HG03045 (cell line): ENCODE measurements at regions not wholly inside any gene's neighbourhood (a gene's known extent, or its start where the extent isn't known, plus 50 kb on each side); places are given as distances from the start of the nearest gene placed in this dataset.
"Not testable (repeated sequence)": the region's sequence is repeated elsewhere in the genome, so short reads cannot be mapped to it uniquely, and the experiment has no call there.

Experiments used
- ATAC-seq: cut with Tn5 transposase; IDR thresholded peaks from one replicate; pipeline ENCODE4 v1.9.1; 2021; ENCODE audit warnings: mild to moderate bottlenecking, moderate library complexity; ENCODE audit not compliant: unreplicated experiment

GRCh38 chr18:51323961-51324360 lies 126.5 kb upstream of the MEX3C start:
- no peak for ATAC-seq

DNA sequence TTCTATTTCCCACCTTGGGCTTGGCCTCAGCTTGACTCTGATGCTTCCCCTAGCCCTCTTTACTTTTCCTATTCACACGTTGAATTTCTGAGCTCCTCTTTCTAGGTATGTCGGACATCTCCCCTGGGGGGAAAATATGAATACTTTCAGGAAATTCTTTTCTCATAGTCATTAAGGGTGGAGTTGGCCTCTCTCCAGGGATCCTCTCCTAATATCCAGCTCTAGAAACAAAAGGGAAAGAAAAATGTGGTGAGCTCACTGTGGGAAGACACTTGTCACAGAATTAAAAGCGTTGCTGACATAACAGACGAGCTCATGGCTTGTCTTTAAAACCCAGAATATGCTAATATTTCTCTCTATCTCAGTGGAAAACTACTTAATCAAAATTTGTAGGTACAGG lies 132.7 kb upstream of the MEX3C start:
- no peak for ATAC-seq

GRCh38 chr18:51330739-51331138 lies 133.3 kb upstream of the MEX3C start:
- no peak for ATAC-seq

DNA sequence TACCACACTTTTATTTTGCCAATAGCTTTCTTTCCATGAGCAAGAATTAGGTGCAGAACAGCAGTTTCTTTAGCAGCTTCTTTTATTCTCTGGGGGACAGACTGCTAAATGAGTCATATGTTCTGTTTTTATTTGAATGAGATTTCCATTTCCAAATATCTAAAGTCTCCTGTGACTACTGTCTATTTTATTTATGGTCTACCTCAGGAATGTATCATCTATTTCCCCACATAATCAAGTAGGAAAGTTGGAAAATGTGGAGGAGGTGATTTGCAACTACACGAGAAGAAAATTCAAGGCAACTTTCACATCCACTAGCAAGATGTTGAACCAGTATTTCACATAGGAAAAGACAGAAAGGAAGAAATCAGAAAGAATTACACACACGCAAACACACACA lies 139.9 kb upstream of the MEX3C start:
- ATAC-seq: no peak

DNA sequence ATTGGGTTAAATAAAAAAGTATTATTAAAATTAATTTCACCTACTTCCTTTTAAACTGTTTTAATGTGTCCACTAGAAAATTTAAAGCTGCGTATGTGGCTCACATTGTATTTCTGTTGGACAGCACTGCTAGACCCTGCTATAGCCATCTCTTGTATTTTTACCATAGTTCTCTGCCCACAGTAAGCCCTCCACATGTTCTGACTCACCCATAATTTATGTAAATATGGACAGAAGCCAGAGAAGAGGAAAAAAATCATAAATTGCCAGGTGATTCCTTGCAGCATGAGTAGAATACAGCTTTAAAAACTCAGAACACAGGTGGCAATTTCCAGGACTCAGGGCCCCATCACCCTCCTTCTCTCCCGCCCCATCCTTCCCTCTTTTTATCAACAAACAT lies 142.4 kb upstream of the MEX3C start:
- no peak for ATAC-seq

DNA sequence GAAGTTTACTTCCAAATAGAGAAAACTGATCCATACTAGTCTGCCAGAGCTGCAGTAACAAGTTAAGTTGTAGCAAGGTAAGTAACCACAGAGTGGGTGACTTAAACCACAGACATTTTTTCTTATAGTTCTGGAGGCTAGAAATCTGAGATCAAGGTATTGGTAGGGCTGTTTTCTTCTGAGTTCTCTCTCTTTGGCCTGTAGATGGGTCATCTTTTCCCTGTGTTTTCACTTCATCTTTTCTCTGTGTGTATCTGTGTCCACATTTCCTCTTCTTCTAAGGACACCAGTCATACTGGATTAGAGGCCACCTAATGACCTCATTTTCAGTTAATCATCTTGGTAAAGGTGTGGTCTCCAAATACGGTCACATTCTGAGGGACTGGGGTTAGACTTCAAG lies 142.9 kb upstream of the MEX3C start:
- no peak for ATAC-seq

GRCh38 chr18:51342815-51343214 lies 145.3 kb upstream of the MEX3C start:
- ATAC-seq: no peak

DNA sequence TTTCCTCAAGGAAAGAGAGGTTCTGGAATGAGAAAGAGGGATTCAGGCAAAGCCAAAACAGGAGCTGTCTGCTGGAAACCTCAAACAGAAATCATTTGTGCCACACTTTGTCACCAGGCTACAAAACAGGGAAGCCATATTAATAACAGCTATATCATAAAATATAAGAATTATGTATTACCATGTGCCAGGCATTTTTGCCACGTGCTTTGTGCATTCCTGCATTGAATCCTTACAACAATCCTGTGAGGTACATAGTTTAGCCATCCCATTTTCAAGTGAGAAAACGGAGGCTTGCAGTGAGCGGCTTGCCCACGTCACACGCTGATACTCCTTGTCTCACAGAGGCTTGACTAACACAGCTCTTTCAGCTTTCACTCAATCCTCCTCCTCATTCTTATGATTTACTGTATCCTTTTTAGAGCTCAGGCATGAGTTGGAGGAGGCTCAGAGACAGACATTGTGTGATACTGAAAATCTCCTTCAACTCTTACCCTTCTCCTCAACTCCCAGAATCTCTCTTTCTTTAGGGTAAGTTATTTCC lies 148.4 kb upstream of the MEX3C start:
- no peak for ATAC-seq

- no peak for ATAC-seq
These were observed 148.9 kb upstream of the MEX3C start for GRCh38 chr18:51346404-51346803.

DNA sequence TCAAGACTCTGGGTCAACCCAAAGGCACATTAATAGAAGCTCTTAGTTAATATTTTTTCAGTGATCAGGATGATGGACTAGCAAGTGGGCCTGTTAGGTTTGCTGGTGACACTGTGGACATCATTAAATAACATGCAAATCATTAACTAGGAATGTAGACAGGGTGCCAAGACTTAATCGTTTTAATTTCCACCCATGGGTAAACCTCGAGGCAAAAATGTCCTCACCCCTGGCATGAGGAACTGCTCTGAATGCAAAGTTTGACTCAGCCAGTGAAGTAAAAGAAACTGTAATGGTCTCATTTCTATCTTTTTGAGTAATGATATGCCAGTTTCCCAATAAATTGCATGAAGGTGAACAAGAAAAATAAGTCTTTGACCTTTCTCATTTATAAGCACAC lies 152.6 kb upstream of the MEX3C start:
- no peak for ATAC-seq

GRCh38 chr18:51355841-51356240 lies 158.4 kb upstream of the MEX3C start:
- ATAC-seq: no peak

- not testable (repeated sequence) for ATAC-seq
These were observed 162.8 kb upstream of the MEX3C start for GRCh38 chr18:51360301-51360700.

- ATAC-seq: no peak
These were observed 163.8 kb upstream of the MEX3C start for GRCh38 chr18:51361130-51361860.

GRCh38 chr18:51363384-51363783 lies 165.9 kb upstream of the MEX3C start:
- ATAC-seq: no peak

DNA sequence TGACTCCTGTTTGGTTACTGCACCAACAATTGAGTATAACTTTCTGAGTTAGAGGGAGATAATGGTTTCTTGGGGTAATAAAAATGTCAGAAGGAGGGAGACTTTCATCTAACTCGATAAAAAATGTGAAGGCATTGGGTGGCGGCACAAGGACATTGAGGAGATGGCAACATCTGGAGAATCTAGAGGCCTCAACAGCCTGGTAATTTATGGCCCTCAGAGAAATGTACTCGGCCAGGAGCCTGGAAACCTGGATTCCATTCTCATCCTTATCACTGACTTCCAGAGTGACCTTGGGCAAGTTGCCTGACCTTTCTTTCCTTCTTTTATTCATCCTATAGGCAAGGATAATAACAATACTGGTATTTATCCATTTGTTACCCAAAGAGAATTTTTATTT lies 173.5 kb upstream of the MEX3C start:
- ATAC-seq: no peak

GRCh38 chr18:51371929-51372328 lies 174.4 kb upstream of the MEX3C start:
- ATAC-seq: no peak

- ATAC-seq: no peak
These were observed 184.6 kb upstream of the MEX3C start for GRCh38 chr18:51382081-51382480.

DNA sequence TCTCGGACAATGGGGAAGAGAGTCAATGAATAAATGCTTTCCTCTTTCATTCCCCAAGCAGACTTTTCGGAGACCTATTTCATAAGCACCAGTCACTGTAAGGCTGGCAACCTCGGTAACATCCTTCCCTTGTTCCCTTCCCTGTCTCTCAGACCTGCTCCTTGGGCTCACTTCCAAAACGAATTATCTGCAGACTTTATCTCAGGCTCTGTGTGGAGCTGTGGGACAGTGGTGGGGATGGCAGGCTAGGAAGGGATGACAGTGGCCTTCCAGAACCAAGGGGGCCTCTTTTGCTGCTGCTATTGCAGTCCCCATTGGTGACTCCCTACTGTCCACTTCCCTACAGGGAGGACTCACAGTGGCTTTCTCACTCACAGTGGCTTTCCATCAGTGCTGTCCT lies 185.6 kb upstream of the MEX3C start:
- ATAC-seq: no peak

- ATAC-seq: no peak
These were observed 186.2 kb upstream of the MEX3C start for GRCh38 chr18:51383711-51384110.

GRCh38 chr18:51385270-51385669 lies 187.8 kb upstream of the MEX3C start:
- ATAC-seq: no peak

DNA sequence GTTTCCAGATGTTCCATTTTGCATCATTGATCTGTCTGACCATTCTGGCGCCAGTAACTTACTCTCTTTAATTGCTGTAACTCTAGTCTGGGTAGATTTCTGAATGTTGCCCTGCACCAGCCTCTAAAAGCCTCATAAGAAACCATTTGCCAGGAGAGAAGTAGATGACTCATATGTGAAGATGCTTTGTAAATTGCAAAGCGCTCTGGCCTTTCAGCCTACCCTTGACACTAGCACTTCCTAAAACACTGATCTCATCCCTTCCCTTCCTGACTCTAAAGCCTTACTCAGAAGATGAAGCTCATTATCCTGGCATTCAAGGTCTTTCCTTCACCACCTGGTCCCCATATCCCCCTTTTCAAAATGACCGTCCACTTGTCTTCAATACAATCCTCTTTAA lies 193.2 kb upstream of the MEX3C start:
- no peak for ATAC-seq

DNA sequence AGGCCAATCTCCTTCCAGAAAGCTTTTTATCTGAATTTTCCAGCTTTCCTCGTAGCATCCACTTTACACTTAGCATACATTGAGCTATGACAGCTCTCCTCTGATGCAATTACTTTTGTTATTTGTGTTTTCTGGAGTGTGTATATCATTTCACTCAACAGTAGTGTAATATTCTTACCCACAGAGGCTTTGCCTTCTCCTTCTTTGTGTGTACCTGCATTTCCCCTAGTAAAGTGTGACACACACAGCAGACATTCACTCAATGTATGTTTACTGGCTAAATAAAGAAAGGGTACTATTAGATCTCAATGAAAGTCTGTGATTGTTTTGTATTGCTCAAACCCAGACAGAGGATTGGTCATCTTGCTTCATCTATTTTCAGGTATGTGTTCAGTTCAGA lies 193.7 kb upstream of the MEX3C start:
- no peak for ATAC-seq

DNA sequence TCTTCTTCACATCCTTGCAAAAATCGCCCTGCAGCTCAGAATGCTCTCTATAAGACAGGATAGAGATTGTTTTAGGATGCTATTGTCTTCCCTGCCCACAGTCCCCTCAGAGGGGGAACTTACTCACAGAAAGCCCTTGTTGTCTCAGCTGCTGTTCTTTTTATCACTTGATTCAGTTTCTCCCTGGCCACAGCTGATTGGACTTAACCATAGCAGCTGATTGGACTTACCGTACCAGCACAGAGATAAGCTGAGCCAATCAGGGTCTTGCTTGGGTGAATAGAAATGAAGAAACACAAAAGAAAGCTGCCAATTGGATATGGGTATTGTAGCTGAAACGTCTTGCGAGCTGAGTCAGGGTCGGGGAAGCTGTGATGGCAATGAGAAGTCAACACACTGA lies 194.2 kb upstream of the MEX3C start:
- no peak for ATAC-seq
